ENCODE measurements at regions not wholly inside any gene's neighbourhood (a gene's known extent, or its start where the extent isn't known, plus 50 kb on each side); places are given as distances from the start of the nearest gene placed in this dataset.
"Not testable (repeated sequence)": the region's sequence is repeated elsewhere in the genome, so short reads cannot be mapped to it uniquely, and the experiment has no call there.

GRCh38 chr5:110887170-110887569, 148.4 kb downstream of the SLC25A46 start:
- not testable (repeated sequence) for TF ChIP-seq CTCF, POLR2A, EP300, POLR2AphosphoS5 (IDR thresholded peaks at IDR 0.05)

Data from suprapubic skin (tissue), 4 donors.